ENCODE measurements at regions not wholly inside any gene's neighbourhood (a gene's known extent, or its start where the extent isn't known, plus 50 kb on each side); places are given as distances from the start of the nearest gene placed in this dataset.
A peak's percentile ranks its signal among the peaks of the same experiment; 100 is the strongest.

DNA sequence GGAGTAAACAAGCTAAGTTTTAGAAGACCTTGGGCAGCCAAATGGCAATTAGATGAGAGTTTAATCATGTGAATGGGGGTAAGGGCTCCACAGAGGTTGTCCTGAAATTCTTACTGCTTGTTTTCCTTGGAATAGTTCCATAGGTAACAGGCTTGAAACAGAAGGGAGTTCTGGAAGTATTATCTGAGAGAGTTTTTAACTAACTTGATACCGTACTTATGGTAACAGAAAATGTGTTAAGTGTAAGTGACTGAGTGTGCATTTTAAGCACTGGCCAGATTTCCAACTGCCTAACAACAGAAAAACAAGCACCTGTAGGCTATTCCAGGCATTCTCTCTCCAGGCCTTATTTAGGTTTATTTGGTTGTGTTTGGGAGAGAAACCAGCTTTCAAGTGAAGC, 414.6 kb upstream of the PDE3A start:
- no peak for DNase-seq (ENCODE audit: low read depth)

DNA sequence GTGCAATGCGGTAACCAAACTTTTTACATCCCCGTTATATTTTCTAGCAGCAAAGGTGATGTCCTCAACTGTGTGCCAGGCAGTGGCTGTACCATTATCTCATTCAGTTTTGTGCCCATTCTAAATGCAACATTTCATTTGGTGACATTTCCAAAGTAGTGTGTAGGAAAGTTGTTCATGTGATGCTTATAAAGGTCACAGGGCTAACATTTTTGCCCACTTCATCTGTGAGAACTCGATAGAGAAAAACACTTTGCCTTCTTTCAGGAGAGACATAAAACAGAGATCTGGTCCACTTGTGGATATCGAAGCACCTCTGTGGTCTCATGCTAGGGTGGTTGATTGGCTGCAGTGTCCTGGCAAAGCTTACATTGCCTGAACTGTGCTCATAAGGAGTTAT, 414.2 kb upstream of the PDE3A start:
- no peak for DNase-seq (ENCODE audit: low read depth)

DNA sequence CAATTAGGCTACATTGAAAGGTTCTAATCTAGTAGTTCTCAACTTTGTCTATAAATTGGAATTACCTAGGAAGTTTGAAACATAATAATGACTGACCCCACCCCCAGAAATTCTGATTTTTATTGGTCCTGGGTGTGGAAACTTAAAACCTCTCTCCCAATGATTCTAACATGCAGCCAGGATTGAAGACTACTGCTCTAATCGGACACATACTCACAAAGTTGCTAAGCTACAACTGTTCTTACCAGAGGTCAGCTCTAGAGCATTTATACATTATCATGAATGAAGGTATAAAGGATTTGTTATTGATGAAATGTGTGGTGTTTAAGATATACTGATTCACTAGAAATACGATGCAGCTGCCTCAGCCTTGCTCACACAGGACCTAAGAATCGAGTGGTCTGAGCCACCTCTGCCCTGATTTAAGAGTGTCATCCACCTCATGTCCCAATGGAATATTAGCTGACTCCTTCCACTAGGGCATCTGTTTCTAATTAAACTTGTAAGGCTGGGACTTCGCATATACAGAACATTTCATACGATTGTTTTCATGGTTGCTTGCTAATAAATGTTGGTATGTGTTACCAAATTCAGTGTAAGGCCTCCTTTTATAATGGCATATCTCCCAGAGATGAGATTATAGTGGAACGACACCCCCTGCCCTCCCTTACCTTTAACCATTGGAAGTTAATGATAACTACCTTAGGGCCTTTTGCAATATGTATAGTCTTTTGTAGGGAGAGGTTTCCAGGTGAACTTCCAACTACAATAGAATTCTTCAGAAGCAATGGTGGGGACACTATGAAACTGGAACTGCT, 410.8 kb upstream of the PDE3A start:
- no peak for DNase-seq (ENCODE audit: low read depth)

DNA sequence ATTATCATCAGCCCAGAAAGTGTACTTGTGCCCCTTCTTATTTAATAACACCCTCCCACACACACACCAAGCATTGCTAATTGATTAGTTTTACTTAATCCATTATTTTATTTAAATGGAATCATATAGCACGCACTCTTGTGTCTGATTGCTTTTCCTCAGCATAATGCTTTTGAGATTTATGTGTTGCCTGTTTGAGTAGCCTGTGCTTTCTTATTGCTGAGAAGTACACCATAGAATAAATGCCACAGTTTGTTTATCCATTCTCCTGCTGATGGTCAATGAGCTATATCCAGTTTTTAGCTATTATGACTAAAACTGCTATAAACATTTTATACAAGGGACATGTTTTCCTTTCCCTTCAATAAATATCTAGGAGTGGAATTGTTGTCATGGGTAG, 409.9 kb upstream of the PDE3A start:
- no peak for DNase-seq (ENCODE audit: low read depth)

DNA sequence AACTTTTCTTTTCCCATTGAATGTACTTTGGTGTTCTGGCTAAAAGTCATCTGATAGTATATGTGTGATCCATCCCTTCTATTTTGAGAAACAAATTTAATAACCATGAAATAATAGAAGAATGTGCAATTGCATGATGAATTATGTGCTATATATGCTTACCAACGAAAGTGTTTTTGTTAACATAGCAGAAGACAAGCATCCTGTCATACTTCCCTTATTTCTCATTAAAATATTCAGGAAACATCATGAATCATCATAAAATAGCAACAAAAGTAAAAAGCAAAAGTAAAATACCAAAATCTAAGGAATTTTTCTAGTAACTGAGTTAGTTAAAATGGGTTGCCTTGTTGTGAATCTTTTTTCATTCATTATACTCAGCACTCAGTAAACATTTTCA, 409.0 kb upstream of the PDE3A start:
- DNase-seq (ENCODE audit: low read depth) = no peak

DNA sequence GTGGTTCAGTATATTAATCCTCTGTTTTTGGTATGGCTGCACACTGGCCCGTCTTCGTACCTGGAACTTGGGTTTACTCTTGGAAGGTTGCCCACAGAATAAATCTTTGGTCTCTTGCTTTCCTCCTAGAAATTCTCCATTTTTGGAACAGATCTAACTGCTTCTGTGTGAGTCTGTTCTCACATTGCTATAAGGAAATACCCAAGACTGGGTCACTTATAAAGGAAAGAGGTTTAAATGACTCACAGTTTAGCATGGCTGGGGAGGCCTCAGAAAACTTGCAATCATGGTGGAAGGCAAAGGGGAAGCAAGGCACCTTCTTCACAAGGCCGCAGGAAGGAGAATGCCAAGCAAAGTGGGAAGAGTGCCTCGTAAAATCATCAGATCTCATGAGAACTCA, 407.8 kb upstream of the PDE3A start:
- no peak for DNase-seq (ENCODE audit: low read depth)

DNA sequence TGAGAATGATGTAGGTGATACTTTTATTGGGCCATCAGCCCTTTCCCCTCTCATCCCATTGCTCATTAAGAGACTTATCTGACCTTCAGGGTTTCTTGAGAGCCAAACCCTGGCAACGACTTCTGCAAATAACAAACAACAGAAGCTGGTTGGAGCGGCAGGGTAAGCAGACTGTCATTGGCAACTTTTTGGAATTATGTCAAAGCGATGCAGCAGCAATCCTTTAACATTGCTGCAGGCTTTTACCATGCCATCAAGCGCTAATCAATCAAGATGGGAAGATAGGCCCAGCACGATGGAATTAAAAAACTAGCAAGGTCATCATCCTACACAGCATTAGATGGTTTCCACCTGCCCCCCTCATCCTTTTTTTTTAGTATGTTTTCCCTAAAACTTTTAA, 406.1 kb upstream of the PDE3A start:
- no peak for DNase-seq (ENCODE audit: low read depth)

DNA sequence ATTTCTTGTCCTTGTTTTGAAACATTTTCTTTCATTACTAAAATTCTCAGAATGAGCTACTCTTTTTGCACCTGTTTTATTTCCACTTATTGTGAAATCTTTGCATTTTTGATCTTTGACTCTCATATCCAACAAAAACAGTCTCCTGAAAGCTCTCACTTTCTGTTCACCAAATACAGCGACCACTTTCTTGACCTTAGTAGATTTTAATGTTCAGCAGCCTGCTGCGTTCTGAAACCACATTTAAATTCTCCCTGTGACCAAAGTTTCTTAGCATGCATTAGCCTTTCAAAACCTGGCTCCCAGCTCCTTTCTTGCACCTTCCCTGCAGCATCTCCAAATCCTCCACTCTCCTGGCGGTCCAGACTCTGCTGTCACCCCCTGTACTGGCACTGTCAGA, 404.4 kb upstream of the PDE3A start:
- DNase-seq (ENCODE audit: low read depth) = no peak

DNA sequence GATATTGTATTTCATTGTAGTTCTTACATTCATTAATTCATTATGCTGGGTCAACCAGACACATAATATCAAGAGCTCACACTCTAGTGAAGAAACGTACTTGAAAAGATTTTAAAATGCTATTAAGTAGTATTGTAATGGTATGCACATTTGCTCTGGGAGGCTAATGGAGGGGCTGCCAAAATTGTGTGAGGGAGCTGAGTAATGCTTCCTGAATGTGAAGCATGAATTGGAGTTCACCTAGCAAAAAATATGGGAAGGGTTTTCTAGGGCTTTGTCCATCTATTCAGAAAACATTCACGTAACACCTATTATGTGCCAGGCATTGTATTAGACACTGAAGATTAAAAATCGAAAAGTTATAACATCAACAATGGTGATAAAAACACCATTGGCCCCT, 403.8 kb upstream of the PDE3A start:
- no peak for DNase-seq (ENCODE audit: low read depth)

DNA sequence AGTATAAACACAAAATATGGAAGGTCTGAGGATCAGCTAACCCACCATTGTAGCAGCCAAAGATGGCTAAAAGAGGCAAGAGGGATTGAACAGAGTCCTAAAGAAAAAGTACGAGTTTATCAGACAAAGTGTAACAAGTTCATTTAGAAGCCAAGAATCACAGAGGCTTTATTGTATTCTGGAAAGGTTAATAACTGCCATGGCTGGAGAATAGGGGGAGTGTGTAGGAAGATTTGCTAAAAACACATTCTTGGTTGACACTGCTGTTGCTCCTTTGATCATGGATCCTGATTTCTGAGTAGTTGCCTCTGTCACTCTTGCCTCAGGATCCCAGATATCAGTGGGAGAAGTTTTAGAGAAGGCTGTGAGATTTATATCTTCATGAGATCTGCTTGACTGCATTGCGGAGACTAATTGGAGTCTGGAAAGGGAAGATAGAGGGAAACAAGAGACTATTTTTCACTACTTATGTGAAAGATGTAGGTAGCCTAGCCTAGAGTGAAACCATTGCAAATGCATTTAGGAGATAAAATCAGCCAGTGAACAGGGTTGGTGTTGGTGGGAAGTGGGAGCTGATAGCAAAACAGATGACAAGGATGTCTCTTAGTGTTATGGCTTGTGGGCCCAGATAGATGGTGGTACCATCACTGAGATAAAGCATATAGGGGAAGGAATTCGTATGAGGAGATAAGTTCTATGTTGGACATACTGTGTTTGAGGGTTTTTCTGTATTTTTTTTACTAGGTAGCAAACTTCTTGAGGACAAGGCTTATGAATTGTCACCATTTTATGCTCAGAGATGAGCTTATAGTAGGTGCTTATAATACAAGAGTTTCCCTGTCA, 402.9 kb upstream of the PDE3A start:
- DNase-seq (ENCODE audit: low read depth) = no peak

DNA sequence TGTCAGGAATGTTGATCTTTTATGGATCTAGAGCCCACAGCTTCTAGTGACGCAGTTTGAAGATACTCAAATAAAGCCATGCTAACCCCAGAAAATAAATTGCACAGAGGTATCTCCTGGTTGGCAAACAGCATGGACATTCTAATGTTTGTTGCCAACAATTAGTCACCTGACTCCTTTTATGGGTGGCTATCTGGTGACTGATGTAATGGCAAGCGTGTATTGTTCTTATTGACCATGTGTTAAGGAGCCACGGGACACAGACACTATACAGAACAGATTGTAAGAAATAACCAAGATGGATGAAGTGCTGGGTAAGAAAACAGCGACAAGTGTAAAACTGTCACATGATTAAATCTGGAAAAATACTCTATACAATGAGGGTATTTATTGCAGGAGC, 401.3 kb upstream of the PDE3A start:
- no peak for DNase-seq (ENCODE audit: low read depth)

DNA sequence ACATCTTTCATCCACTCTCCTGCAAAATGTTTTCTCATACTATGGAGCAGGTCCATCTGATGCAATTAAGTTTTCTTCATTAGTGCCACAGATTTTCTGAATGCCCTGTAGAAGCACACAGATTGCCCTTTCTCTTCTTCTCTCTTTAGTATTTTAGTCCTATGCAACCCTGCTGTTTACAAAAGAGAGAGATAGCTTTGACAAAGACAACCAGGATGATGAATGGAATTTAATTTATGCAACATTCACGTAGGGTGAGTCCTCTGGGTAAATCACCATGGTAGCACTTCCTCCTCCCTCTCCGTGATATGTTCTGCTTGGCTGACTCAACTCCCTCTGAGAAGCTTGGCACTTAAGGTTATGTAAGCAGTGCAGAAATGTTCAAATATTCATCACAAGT, 400.9 kb upstream of the PDE3A start:
- DNase-seq (ENCODE audit: low read depth) = peak; percentile 88

DNA sequence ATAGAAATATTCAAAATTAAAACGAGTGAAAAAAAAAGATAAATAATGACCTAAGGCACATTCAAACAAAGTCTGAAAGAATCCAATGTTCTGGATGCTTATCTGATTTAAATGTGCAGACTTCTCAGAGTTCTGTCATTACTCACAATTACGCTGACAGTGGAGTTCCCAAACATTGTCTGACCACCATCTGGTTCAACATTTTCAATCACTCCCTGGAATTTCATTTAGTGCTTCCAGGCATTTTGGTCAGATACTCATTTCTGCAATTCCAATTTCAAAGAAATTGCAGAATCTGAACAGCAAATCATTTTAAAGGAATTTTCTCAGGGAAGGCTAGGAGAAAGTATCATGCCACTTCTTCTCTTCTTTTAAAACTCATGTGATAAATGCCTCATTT, 398.2 kb upstream of the PDE3A start:
- DNase-seq (ENCODE audit: low read depth) = peak; percentile 86

DNA sequence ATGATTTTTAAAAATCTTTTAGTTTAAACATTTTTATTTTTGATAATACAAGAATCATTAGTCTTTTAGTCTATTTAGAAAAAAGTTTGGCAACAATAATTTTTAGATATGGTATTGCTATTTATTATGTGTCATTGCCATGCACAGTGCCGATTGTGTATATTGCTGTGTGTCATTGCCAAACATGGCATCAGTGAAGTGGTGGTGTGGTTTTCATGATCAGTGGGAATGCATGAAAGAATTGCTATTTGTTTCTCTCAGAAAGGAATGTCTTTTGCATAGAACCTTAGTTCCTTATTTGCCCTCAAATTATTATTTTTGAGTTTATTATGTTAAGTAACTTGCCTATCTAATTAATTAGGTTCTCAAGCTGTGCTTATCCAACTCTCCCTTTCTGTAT, 397.5 kb upstream of the PDE3A start:
- no peak for DNase-seq (ENCODE audit: low read depth)

DNA sequence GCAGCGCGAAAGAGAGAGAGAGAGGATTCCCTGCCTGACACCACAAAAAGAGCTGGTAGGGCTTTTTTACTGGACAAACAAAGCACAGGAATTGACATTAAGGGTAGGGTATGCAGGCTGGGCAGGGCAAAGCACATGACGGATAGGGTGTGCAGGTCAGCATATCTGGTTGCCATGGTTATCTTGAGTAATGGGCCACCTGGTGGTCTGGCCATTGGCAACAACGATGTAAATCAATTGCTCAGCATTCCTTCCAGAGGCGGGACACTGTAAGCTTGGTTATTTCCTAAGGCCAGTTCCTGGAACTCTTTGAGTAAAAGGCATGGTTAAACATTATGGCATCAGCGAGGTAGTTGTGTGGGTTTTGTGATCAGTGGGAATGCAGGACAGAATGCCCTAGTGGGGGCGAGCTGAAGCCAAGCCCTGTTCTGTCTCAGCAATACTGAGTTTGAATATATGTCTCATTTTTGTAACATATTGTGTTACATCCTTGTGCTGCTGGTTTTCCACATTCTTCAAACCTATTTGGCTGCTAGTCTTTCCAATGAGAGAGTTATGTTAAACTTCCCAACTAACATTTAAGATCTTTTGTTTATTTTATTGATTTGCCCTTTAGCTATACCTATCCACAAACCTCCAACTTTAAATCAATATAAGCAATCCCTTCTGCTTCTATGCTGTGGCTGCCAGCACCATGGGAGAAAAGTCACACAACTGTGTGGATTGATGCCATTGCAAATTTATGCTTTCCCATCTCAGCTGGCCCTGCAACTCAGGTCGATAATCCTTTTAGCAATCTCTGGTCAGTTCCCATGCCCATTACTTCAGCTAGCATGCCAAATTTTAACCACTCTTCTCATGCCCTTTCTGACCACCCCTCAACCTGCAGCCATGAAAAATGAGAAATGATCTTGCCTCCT, 396.7 kb upstream of the PDE3A start:
- DNase-seq (ENCODE audit: low read depth) = no peak

DNA sequence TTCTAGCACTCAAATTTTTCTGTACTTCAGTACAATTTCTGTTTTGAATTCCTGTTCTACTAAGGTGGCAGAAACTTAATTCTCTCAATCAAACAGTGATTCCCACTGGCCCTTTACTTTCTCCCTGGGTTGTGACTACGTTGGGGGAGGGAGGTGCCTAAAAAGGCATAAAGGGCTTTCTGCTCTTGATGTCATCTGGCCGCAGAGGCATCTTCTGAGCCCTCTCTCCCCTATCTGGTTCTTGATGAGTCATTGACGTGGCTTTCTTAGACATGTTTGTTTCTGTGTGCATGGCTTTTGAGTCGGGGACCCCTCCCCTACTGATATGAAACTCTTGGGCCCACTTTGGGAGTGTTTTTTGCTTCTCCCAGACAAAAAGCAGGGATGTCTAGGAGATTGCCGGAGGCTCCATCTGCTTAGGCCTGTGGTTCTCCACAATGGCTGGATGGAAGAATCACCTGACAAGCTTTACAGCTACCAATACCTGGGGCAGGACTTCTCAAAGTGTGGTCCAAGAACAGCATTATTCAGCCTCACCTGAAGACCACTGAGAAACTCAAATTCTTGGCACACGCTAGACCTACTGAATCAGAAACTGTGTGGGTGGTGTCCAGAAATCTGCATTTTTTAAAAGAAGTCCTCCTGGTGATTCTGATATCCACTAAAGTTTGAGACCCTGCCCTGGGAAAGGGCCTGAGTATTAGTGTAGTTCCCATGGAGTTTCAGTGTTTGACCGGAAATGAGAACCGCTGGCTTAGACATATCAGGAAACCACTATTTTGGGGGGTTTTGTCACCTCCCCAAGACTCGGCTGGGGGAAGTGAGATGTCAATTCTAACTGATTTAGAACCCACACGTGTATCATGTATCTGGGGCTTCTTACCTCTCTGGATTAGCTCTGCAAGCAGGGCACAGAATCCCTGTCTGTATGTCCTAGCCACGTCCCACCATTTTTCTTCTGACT, 395.7 kb upstream of the PDE3A start:
- DNase-seq (ENCODE audit: low read depth) = no peak

DNA sequence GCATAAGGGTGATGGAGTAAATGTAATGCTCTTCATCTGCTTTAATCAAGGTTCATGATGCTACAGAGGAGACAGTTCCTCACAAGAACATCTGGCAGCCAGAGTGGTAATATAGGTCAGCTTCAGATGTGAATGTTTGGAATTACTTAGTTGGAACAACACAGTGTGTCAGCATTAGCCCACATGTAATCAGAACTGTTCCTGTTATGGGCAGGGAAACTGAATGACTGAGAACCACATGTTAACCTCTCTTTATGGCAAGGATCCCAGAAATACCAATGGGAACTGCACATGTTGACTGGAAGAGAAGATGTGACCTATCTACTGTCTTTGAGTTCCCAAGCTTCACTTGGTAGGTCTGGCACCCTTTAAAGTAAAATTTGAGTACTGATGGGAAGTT, 390.1 kb upstream of the PDE3A start:
- DNase-seq (ENCODE audit: low read depth) = peak; percentile 93

DNA sequence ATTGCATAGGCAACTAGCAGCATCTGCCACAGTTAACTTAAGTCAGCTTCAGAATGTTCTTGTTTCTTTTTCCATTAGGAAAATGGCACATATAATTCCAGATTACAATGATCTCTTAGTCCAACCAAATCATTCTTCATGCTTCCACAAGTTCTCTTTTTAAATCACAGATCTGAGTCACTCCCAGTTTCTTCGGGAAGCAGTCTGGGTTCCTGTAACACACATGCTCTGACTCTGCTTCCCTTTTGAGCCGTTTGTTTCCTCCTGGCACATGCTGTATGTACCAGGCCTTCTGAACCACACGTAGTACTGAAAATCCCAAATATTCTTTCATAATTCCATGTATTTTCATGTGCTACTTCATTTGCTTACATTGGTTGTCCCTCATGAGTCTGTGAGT, 388.8 kb upstream of the PDE3A start:
- no peak for DNase-seq (ENCODE audit: low read depth)

DNA sequence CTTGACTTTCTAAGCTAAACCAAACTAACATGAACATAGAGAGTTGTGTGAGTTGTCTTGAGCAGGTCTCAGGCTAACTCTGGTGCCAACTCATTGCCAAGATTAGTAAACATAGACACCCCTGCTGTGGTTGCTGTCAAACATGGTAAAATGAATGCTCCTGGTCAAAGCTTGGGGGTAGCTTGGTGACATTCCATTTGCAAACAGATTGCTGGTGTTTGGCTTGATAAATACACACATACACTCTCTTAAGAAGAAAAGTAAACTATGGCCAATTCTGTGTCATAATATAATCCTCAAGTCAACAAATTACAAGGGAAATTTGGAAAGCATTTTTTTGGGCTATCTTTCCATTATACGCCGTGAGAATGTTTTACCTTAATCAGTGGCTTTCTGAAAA, 386.4 kb upstream of the PDE3A start:
- no peak for DNase-seq (ENCODE audit: low read depth)

DNA sequence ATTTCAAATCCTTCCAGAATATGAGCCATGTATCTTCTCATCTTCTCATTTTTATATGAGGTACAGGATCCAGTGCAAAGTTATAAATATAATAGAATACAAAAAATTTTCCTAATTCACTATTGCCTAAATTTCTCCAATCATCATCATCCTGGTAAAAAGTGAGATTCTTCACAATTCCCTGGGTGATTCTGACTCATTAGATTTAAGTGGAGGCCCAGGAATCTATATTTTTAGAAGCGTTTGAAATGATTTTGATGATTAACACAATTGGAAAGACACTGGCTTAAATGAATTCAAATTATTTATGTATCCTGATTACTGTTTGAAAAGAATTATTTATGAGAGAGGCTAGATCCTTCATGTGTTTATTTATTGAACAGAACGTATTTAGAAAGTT, 380.3 kb upstream of the PDE3A start:
- DNase-seq (ENCODE audit: low read depth) = no peak

DNA sequence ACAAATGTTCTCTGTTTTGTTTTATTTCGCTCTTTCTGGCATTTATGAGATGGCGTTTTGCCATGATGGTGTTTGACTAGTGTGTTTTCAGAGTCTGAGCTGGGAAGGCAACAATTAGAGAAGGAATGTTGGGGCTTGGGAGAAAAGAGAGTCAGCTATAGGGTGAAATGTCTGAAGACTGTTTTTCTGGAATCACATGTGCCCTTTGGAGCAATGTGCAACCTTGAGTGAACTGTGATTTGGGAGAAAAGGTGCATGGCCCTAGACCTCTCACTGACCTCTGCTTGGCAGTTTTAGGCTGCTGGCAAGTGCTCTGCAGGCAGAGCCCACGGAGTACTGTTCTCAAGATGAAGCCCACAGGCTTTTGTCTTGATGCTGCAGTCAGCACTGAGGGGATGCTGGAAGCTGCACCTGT, 379.9 kb upstream of the PDE3A start:
- DNase-seq (ENCODE audit: low read depth) = peak; percentile 40

Data from GM04504 (cell line).